HL-60 (cell line): ENCODE measurements at regions not wholly inside any gene's neighbourhood (a gene's known extent, or its start where the extent isn't known, plus 50 kb on each side); places are given as distances from the start of the nearest gene placed in this dataset.

ENCODE experiments used
- CTCF ChIP-seq: IDR thresholded peaks from one replicate; pipeline ENCODE4 v1.5.1; 2011; ENCODE audit warnings: low read length, control low read depth, inconsistent platforms; ENCODE audit not compliant: insufficient read depth
- GABPA ChIP-seq: IDR thresholded peaks from 2 replicates; pipeline ENCODE4 v1.6.1; 2012; ENCODE audit warnings: low read depth
- POLR2AphosphoS5 ChIP-seq: IDR thresholded peaks from 2 replicates; pipeline ENCODE4 v1.6.1; 2012; ENCODE audit warnings: low read depth
- REST ChIP-seq: IDR thresholded peaks from 2 replicates; pipeline ENCODE4 v1.6.1; 2012; ENCODE audit warnings: low read depth; ENCODE audit not compliant: insufficient replicate concordance

- TF ChIP-seq POLR2AphosphoS5 (no peak), CTCF (no peak), REST (no peak), GABPA (no peak)
Measured at GRCh38 chr6:23547851-23548250, 578.2 kb upstream of the NRSN1 start.
